Body of pancreas (tissue), 4 donors: ENCODE measurements at regions not wholly inside any gene's neighbourhood (a gene's known extent, or its start where the extent isn't known, plus 50 kb on each side); places are given as distances from the start of the nearest gene placed in this dataset.

ENCODE experiments used
- POLR2A ChIP-seq, 3 donors: fragments of 450-650 bp; IDR thresholded peaks; one replicate each; pipeline ENCODE4 v1.6.1; 2016; ENCODE audit warnings: antibody characterized with exemption in 3 of 3, mild to moderate bottlenecking in 2 of 3
- TF ChIP-seq, protein P1 (sequence below), 7 experiments: fragments of 450-650 bp in 4 of 7; fragments of 200-600 bp in 3 of 7; sonication (generic) in 3 of 7; IDR thresholded peaks; one replicate each; pipeline ENCODE4 v1.5.1; 2016 to 2019; ENCODE audit warnings: antibody characterized with exemption in 7 of 7

DNA sequence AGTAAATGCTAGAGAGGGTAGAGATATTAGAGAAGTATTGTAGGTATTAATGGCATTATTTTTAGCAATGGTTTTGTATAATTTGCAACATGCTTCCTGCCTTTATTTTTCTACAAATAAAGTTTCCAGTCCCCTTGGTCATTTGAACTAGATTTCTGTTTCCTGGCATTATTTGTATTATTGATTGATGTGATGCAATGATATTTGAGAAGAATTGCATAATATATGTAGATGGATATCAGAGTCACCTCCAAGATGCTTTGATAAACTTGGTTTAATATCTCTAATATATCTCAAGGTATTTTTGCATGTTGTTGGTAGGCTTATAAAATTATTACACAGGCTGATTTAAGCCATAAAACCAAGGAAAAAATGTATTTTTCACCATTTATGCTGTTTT is 1054.5 kb downstream of the SLITRK1 start:
- TF ChIP-seq, protein P1, sequence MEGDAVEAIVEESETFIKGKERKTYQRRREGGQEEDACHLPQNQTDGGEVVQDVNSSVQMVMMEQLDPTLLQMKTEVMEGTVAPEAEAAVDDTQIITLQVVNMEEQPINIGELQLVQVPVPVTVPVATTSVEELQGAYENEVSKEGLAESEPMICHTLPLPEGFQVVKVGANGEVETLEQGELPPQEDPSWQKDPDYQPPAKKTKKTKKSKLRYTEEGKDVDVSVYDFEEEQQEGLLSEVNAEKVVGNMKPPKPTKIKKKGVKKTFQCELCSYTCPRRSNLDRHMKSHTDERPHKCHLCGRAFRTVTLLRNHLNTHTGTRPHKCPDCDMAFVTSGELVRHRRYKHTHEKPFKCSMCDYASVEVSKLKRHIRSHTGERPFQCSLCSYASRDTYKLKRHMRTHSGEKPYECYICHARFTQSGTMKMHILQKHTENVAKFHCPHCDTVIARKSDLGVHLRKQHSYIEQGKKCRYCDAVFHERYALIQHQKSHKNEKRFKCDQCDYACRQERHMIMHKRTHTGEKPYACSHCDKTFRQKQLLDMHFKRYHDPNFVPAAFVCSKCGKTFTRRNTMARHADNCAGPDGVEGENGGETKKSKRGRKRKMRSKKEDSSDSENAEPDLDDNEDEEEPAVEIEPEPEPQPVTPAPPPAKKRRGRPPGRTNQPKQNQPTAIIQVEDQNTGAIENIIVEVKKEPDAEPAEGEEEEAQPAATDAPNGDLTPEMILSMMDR (IDR thresholded peaks at IDR 0.05) = no peak
- TF ChIP-seq POLR2A (IDR thresholded peaks at IDR 0.05) = no peak
